Activated CD4-positive, alpha-beta memory T cell treated with anti-CD3 and anti-CD28 coated beads, Interleukin-2, amount 10 ng/mL, durations not matched to agents 7 days and 5 days (primary cell): ENCODE measurements at regions not wholly inside any gene's neighbourhood (a gene's known extent, or its start where the extent isn't known, plus 50 kb on each side); places are given as distances from the start of the nearest gene placed in this dataset.

Experiments
- CTCF ChIA-PET: fragments of 350-600 bp; sonication (Branson Sonifier 250); formaldehyde crosslinking; loops from one replicate; lab custom pipeline; 2021; ENCODE audit warnings: antibody characterized with exemption, inconsistent platforms; lab: Charles Lee
- POLR2A ChIA-PET: fragments of 350-600 bp; sonication (Branson Sonifier 250); formaldehyde crosslinking; loops from one replicate; lab custom pipeline; 2021; ENCODE audit warnings: antibody characterized with exemption; lab: Charles Lee
- DNase-seq: peaks from one replicate; pipeline ENCODE4 v3.0.0-alpha.2; 2020
- H3K27ac Mint-ChIP-seq: one replicate; pipeline ENCODE4 v1.8.0; 2021; ENCODE audit warnings: mild to moderate bottlenecking, mixed read lengths
- H3K27me3 Mint-ChIP-seq: one replicate; pipeline ENCODE4 v1.8.0; 2021; ENCODE audit warnings: mixed read lengths
- H3K36me3 Mint-ChIP-seq: one replicate; pipeline ENCODE4 v1.8.0; 2021; ENCODE audit warnings: low read depth, mixed read lengths
- H3K4me1 Mint-ChIP-seq: one replicate; pipeline ENCODE4 v1.8.0; 2021; ENCODE audit warnings: mixed read lengths
- H3K4me3 Mint-ChIP-seq: one replicate; pipeline ENCODE4 v1.8.0; 2021; ENCODE audit warnings: mild to moderate bottlenecking, mixed read lengths
- H3K9me3 Mint-ChIP-seq: one replicate; pipeline ENCODE4 v1.8.0; 2021; ENCODE audit warnings: mixed read lengths

GRCh38 chr15:101561584-101561906 lies 72.0 kb upstream of the PCSK6 start:
- Mint-ChIP-seq H3K4me1 (no peaks in the 10 kb centered on the region), H3K27ac (no peak overlapping the region), H3K4me3 (no peak overlapping the region), H3K27me3 (peaks cover 7% of the 10 kb centered on the region), H3K9me3 (no peaks in the 10 kb centered on the region), H3K36me3 (no peaks in the 10 kb centered on the region)
- ChIA-PET CTCF (interaction anchor here (0.5 kb wide), 1 partner anchor 12 kb away, joined by 3 read pairs; no protein-coding TSS in a partner anchor), POLR2A (no interaction called here)
- DNase-seq: no peak

DNA sequence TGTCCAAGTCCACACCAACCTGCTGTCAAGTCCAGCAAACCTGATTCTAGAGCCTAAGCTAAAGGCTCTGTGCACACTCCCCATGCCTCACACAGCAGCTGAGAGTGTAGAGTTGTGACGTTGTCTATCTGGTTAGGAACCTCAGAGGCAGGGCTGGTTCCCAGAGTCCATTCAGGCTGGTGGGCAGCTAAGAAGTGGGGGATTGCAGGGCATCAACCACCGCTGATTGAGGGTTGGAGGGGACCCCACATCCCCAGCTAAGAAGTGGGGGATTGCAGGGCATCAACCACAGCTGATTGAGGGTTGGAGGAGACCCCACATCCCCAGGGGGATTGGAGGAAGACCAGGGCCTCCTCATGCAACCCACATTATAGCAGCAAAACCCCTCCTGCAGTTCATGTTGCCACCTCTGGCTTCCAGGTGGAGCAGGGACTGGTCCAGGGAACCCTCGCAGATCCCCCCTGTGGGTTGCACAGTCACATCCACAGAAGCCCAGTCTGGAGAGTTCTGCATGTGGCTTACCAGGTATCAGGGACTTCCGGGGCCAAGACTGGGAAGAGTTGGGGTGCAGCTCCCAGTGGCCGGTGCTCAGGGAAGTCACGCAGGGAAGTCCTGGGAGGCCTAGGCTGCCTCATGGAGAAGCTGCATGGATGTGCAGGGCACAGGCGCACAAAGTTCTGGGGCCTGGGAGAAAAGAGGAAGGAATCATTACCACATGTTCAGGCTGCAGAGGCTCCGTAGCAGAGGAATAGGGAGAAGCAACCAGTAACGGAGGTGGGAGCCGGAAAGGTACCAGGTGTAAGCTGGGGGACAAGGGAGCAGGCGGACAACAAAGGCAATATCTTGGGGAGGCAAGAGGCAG lies 71.4 kb upstream of the PCSK6 start:
- Mint-ChIP-seq H3K4me3 (no peak overlapping the region), H3K27ac (no peak overlapping the region), H3K36me3 (no peaks in the 10 kb centered on the region), H3K4me1 (no peaks in the 10 kb centered on the region), H3K27me3 (peaks cover 7% of the 10 kb centered on the region), H3K9me3 (no peaks in the 10 kb centered on the region)
- no peak for DNase-seq
- CTCF ChIA-PET: interaction anchor here (0.5 kb wide), 1 partner anchor 13 kb away, joined by 3 read pairs; no protein-coding TSS in a partner anchor
- POLR2A ChIA-PET: no interaction called here

GRCh38 chr15:101559952-101560351 lies 70.4 kb upstream of the PCSK6 start:
- no peaks in the 10 kb centered on the region for H3K36me3 Mint-ChIP-seq
- no peak overlapping the region for H3K4me3 Mint-ChIP-seq
- ChIA-PET POLR2A (no interaction called here), CTCF (no interaction called here)
- peaks cover 5% of the 10 kb centered on the region for H3K27me3 Mint-ChIP-seq
- no peaks in the 10 kb centered on the region for H3K9me3 Mint-ChIP-seq
- no peaks in the 10 kb centered on the region for H3K4me1 Mint-ChIP-seq
- no peak overlapping the region for H3K27ac Mint-ChIP-seq
- DNase-seq: no peak

GRCh38 chr15:101558221-101558941 lies 68.9 kb upstream of the PCSK6 start:
- H3K9me3 Mint-ChIP-seq: no peaks in the 10 kb centered on the region
- DNase-seq: no peak
- H3K4me3 Mint-ChIP-seq: no peak overlapping the region
- H3K27me3 Mint-ChIP-seq: peaks cover 4% of the 10 kb centered on the region
- ChIA-PET POLR2A (no interaction called here), CTCF (no interaction called here)
- H3K4me1 Mint-ChIP-seq: no peaks in the 10 kb centered on the region
- no peak overlapping the region for H3K27ac Mint-ChIP-seq
- H3K36me3 Mint-ChIP-seq: no peaks in the 10 kb centered on the region

GRCh38 chr15:101556273-101556672 lies 66.8 kb upstream of the PCSK6 start:
- Mint-ChIP-seq H3K27ac (no peak overlapping the region), H3K36me3 (no peaks in the 10 kb centered on the region), H3K4me1 (no peaks in the 10 kb centered on the region), H3K4me3 (no peak overlapping the region), H3K9me3 (no peaks in the 10 kb centered on the region), H3K27me3 (peaks cover 4% of the 10 kb centered on the region)
- ChIA-PET POLR2A (no interaction called here), CTCF (no interaction called here)
- DNase-seq: no peak

DNA sequence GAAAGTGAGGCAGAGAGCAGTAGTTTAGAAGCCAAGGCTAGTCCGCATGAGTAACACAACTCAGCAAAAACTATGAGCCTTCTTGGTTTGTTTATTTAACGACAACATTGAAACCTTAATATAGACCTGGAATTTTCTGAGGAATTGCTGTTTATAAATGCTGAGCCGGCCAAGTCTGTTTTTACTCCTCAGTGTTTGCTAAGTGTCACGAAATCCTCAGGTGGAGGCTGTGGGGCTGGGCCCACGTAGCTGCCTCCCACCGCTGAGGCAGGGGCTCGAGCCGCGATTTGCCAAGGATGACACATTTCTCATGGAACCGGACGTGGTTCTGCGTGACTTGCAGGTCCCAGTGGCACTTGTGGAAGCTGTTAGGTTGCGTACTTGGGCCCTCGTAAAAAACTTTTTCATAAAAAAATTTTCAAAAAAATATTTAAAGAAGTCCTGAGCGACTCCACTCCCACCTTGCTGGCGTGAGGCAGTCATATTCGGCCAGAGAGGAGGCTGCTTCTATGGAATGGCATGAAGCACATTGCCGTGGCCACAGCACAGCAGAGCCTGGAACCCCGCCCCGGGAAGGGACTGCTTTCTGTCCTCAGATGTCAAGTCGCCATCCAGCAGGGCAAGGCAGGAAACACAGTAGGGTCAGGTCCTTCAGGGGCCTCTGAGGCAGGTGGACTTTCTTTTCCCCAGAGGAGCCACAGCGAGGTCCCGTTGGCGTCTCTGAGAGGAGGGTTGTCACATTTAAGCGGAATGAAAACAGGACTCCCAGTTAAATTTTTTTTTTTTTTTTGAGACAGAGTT lies 64.8 kb upstream of the PCSK6 start:
- DNase-seq: no peak
- ChIA-PET CTCF (interaction anchor here (0.6 kb wide), 1 partner anchor 258 kb away, joined by 4 read pairs; no protein-coding TSS in a partner anchor), POLR2A (no interaction called here)
- Mint-ChIP-seq H3K27ac (no peak overlapping the region), H3K4me3 (no peak overlapping the region), H3K9me3 (no peaks in the 10 kb centered on the region), H3K36me3 (no peaks in the 10 kb centered on the region), H3K4me1 (no peaks in the 10 kb centered on the region), H3K27me3 (peaks cover 4% of the 10 kb centered on the region)

GRCh38 chr15:101551696-101552591 lies 62.4 kb upstream of the PCSK6 start:
- peaks cover 17% of the 10 kb centered on the region for H3K27me3 Mint-ChIP-seq
- POLR2A ChIA-PET: no interaction called here
- no peak for DNase-seq

DNA sequence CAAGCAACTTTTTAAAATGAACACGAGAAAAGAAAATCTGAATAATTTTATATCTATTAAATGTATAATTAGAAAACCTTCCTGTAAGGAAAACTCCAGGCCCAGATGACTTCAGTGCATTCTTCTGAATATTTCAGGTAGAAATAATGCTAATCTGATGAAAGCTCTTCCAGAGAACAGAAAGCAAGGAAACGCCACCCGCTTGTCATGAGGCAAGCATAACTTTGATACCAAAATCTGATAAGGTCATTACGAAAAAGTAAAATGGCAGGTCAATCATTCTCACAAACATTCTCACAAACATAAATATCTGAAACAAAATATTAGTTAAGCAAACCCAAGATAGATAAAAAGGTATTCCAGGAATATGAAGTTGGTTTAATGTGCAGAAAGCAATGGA lies 60.6 kb upstream of the PCSK6 start:
- Mint-ChIP-seq H3K27ac (no peak overlapping the region), H3K9me3 (no peaks in the 10 kb centered on the region), H3K27me3 (peaks cover 23% of the 10 kb centered on the region), H3K4me3 (no peak overlapping the region), H3K4me1 (no peaks in the 10 kb centered on the region), H3K36me3 (no peaks in the 10 kb centered on the region)
- no peak for DNase-seq
- ChIA-PET POLR2A (no interaction called here), CTCF (no interaction called here)

More at GRCh38 chr15:101551696-101552591, 62.4 kb upstream of the PCSK6 start:
- no peaks in the 10 kb centered on the region for H3K36me3 Mint-ChIP-seq
- no peak overlapping the region for H3K4me3 Mint-ChIP-seq
- no peaks in the 10 kb centered on the region for H3K9me3 Mint-ChIP-seq
- H3K27ac Mint-ChIP-seq: no peak overlapping the region
- CTCF ChIA-PET: no interaction called here
- H3K4me1 Mint-ChIP-seq: no peaks in the 10 kb centered on the region

DNA sequence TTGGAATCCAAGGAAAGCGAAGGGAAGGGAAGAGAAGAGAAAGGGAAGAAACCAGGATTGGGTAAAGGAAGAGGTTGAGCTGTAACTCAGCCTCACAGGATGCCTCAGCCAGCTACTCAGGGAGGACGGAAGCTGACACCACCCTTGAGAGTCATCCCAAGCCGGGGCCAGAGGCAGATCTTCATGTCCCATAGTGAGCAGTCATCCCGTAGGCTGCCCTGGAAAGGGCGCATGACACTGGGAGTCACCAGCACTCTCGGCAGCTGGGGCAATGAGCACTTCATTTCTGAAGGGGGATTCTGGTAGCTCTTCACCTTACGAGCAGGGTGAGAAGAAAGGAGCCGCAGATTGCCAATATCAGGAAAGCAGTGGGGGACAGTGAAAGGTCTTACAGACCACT lies 60.1 kb upstream of the PCSK6 start:
- Mint-ChIP-seq H3K4me1 (no peaks in the 10 kb centered on the region), H3K9me3 (no peaks in the 10 kb centered on the region), H3K27me3 (peaks cover 23% of the 10 kb centered on the region), H3K4me3 (no peak overlapping the region), H3K27ac (no peak overlapping the region), H3K36me3 (no peaks in the 10 kb centered on the region)
- ChIA-PET CTCF (no interaction called here), POLR2A (no interaction called here)
- DNase-seq: no peak

- Mint-ChIP-seq H3K27me3 (peaks cover 23% of the 10 kb centered on the region), H3K36me3 (no peaks in the 10 kb centered on the region), H3K27ac (no peak overlapping the region), H3K4me3 (no peak overlapping the region), H3K9me3 (no peaks in the 10 kb centered on the region), H3K4me1 (no peaks in the 10 kb centered on the region)
- ChIA-PET POLR2A (no interaction called here), CTCF (no interaction called here)
- DNase-seq: no peak
Observed at GRCh38 chr15:101547737-101548136, 58.2 kb upstream of the PCSK6 start.

GRCh38 chr15:101545548-101546505 lies 56.3 kb upstream of the PCSK6 start:
- no peaks in the 10 kb centered on the region for H3K4me1 Mint-ChIP-seq
- CTCF ChIA-PET: no interaction called here
- no peak overlapping the region for H3K27ac Mint-ChIP-seq
- no peaks in the 10 kb centered on the region for H3K9me3 Mint-ChIP-seq
- H3K36me3 Mint-ChIP-seq: no peaks in the 10 kb centered on the region
- no peak overlapping the region for H3K4me3 Mint-ChIP-seq
- POLR2A ChIA-PET: no interaction called here
- H3K27me3 Mint-ChIP-seq: peaks cover 23% of the 10 kb centered on the region
- no peak for DNase-seq

DNA sequence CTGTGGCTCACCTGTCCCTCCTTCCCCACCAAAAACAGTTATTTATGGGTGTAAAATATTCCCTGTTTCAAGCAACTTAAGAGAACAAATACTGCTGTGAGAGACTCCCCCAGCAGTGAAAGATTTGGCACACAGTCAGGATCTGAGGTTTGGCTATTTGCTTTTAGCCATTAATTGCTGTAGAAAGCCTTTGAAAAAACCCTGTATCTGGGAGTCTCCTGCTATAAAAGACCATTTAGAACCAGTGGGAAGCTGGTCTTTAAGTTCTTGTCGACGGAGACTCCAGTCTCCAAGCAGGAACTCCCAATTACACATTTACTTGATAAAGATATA lies 55.1 kb upstream of the PCSK6 start:
- CTCF ChIA-PET: no interaction called here
- no peak for DNase-seq
- Mint-ChIP-seq H3K27ac (no peak overlapping the region), H3K36me3 (no peaks in the 10 kb centered on the region), H3K4me3 (no peak overlapping the region), H3K27me3 (peaks cover 21% of the 10 kb centered on the region), H3K9me3 (no peaks in the 10 kb centered on the region), H3K4me1 (no peaks in the 10 kb centered on the region)
- POLR2A ChIA-PET: no interaction called here
